Endothelial cell of umbilical vein (primary cell): ENCODE measurements at regions not wholly inside any gene's neighbourhood (a gene's known extent, or its start where the extent isn't known, plus 50 kb on each side); places are given as distances from the start of the nearest gene placed in this dataset.

ENCODE experiments used
- BruUV-seq: library from RNA; stranded (reverse); fragments of 400-500 nt; replicated peaks from 2 replicates; lab custom pipeline; 2021; lab: Mats Ljungman, UMichigan
- CTCF ChIA-PET: fragments of 300-600, 350-600 bp; sonication (Branson Sonifier 250); formaldehyde crosslinking; loops from one replicate; lab custom pipeline; 2021; ENCODE audit warnings: antibody characterized with exemption, inconsistent platforms; lab: Charles Lee
- POLR2A ChIA-PET: fragments of 300-600, 350-600 bp; sonication (Branson Sonifier 250); formaldehyde crosslinking; loops from one replicate; lab custom pipeline; 2021; ENCODE audit warnings: antibody characterized with exemption, inconsistent platforms; lab: Charles Lee
- DNase-seq: peaks from one replicate; pipeline ENCODE4 v3.0.0-alpha.2; 2011; ENCODE audit warnings: low read depth, low spot score
- FAIRE-seq: peaks from 2 replicates; lab custom pipeline; 2011; peaks lifted over from hg19 to GRCh38; lab: Jason Lieb, UNC
- H2AFZ ChIP-seq: 2 replicates; pipeline ENCODE4 v1.6.0; 2012; ENCODE audit warnings: low read depth, low read length, control low read depth, inconsistent platforms
- H3K27ac ChIP-seq: 2 replicates; pipeline ENCODE4 v1.5.1; 2011; ENCODE audit warnings: low read depth, mild to moderate bottlenecking, control low read depth, low read length, moderate library complexity; ENCODE audit not compliant: insufficient read depth
- H3K27me3 ChIP-seq, 2 experiments: 2 replicates each; pipeline versions ENCODE4 v1.6.0 to v1.6.1; 2011; ENCODE audit warnings: low read length in 2 of 2, mixed read lengths in 1 of 2; ENCODE audit not compliant: control insufficient read depth in 2 of 2, insufficient read depth in 2 of 2
- H3K36me3 ChIP-seq, 2 experiments: 2 replicates in 1 of 2; 3 replicates in 1 of 2; pipeline ENCODE4 v1.5.1; 2011; ENCODE audit warnings: low read length in 2 of 2, mild to moderate bottlenecking in 1 of 2, moderate library complexity in 1 of 2; ENCODE audit not compliant: control insufficient read depth in 2 of 2, insufficient read depth in 2 of 2; ENCODE audit errors: extremely low read depth in 1 of 2
- H3K4me1 ChIP-seq: 3 replicates; pipeline ENCODE4 v1.5.1; 2011; ENCODE audit warnings: mild to moderate bottlenecking, low read length; ENCODE audit not compliant: control insufficient read depth, insufficient read depth; ENCODE audit errors: extremely low read depth
- H3K4me2 ChIP-seq: 2 replicates; pipeline ENCODE4 v1.6.1; 2011; ENCODE audit warnings: low read length, control low read depth, mixed read lengths; ENCODE audit not compliant: insufficient read depth
- H3K4me3 ChIP-seq, 3 experiments: fragments of 200-600 bp in 1 of 3; sonication (generic), shearing (Covaris generic) in 1 of 3; replicated peaks in 1 of 3; 2 replicates each; pipeline ENCODE4 v1.5.1; 2011 to 2016; ENCODE audit warnings: control low read depth in 3 of 3, low read length in 3 of 3, mild to moderate bottlenecking in 2 of 3, inconsistent platforms in 1 of 3, low read depth in 1 of 3, moderate library complexity in 1 of 3; ENCODE audit not compliant: insufficient read depth in 1 of 3
- H3K79me2 ChIP-seq: 2 replicates; pipeline ENCODE4 v1.6.0; 2012; ENCODE audit warnings: low read length, inconsistent platforms; ENCODE audit not compliant: control insufficient read depth, insufficient read depth
- H3K9ac ChIP-seq: replicated peaks from 2 replicates; pipeline ENCODE3; 2011; ENCODE audit warnings: low read length, control low read depth; ENCODE audit not compliant: insufficient read depth; ENCODE audit errors: extremely low read depth
- H3K9me1 ChIP-seq: replicated peaks from 3 replicates; pipeline ENCODE4 v1.6.0; 2011; ENCODE audit warnings: mild to moderate bottlenecking, low read length; ENCODE audit not compliant: control insufficient read depth, insufficient read depth; ENCODE audit errors: extremely low read depth
- H3K9me3 ChIP-seq: replicated peaks from 2 replicates; pipeline ENCODE4 v1.5.1; 2012; ENCODE audit warnings: low read length, inconsistent platforms; ENCODE audit not compliant: control insufficient read depth, insufficient read depth
- H4K20me1 ChIP-seq: replicated peaks from 2 replicates; pipeline ENCODE3; 2011; ENCODE audit warnings: mild to moderate bottlenecking, low read length; ENCODE audit not compliant: control insufficient read depth, insufficient read depth; ENCODE audit errors: extremely low read depth
- EZH2 ChIP-seq: IDR thresholded peaks from 2 replicates; pipeline ENCODE4 v1.6.1; 2012; ENCODE audit warnings: borderline replicate concordance, low read depth, mild to moderate bottlenecking, moderate library complexity, low read length, inconsistent platforms; ENCODE audit not compliant: severe bottlenecking
- FOS ChIP-seq: IDR thresholded peaks from 2 replicates; pipeline ENCODE4 v1.6.1; 2011; ENCODE audit warnings: mild to moderate bottlenecking, low read length, moderate library complexity, borderline replicate concordance; ENCODE audit not compliant: insufficient read depth
- GATA2 ChIP-seq: IDR thresholded peaks from 2 replicates; pipeline ENCODE4 v1.7.0; 2011; ENCODE audit warnings: low read depth, mild to moderate bottlenecking, moderate library complexity, mixed read lengths, low read length; ENCODE audit not compliant: insufficient read length, insufficient read depth
- JUN ChIP-seq: IDR thresholded peaks from 2 replicates; pipeline ENCODE4 v1.6.1; 2011; ENCODE audit warnings: borderline replicate concordance, low read depth; ENCODE audit not compliant: insufficient read length, insufficient read depth
- MYC ChIP-seq: IDR thresholded peaks from one replicate; pipeline ENCODE4 v1.6.1; 2011; ENCODE audit warnings: mild to moderate bottlenecking, low read depth, low read length
- POLR2A ChIP-seq: IDR thresholded peaks from 2 replicates; pipeline ENCODE4 v1.6.1; 2012; ENCODE audit warnings: low read depth, mild to moderate bottlenecking, control low read depth, low read length
- POLR2AphosphoS5 ChIP-seq: IDR thresholded peaks from 2 replicates; pipeline ENCODE4 v1.6.1; 2012; ENCODE audit warnings: low read depth, mild to moderate bottlenecking, control low read depth, low read length, moderate library complexity; ENCODE audit not compliant: insufficient read depth
- dilution Hi-C: fragments of 300-500 bp; cut with MboI; formaldehyde crosslinking; loops from one replicate; pipeline ENCODE4 v1.15.0; 2019; ENCODE audit warnings: low sequenced_read_pairs; ENCODE audit not compliant: extremely low pct_ligation_motif_present
- intact Hi-C: fragments of 100-400 bp; cut with micrococcal nuclease; formaldehyde crosslinking; loops from one replicate; pipeline ENCODE4 v1.10.0; 2022
- TF ChIP-seq, protein P1 (sequence below): IDR thresholded peaks from 2 replicates; pipeline ENCODE4 v1.6.1; 2011; ENCODE audit not compliant: insufficient read depth, insufficient read length
- TF ChIP-seq, protein P2 (sequence below), 2 donors: IDR thresholded peaks; 1 replicate in 1 of 2; 2 replicates in 1 of 2; pipeline ENCODE4 v1.5.1; 2011; ENCODE audit warnings: low read length in 2 of 2, mild to moderate bottlenecking in 2 of 2, moderate library complexity in 2 of 2, control low read depth in 1 of 2, inconsistent platforms in 1 of 2, low read depth in 1 of 2; ENCODE audit not compliant: insufficient read depth in 1 of 2; ENCODE audit errors: extremely low read depth in 1 of 2

DNA sequence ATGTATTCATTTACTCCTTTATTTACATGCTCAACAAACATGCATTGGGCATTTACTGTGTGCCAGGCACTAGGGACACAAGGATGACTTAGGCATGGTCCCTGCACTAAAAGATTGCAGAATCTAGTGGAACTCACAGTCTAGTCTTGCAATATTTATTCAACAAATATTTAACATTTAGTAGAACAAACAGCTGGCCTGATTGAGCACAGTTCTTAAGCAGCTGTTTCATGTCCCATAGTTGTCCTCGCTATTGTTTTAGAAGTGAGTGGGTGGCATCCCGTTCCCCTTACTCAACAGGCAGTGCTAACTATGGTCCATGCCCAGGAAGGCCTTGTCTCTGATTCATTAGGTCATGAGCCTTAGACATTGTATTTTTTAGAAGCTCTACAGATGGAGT, 459.9 kb upstream of the CADM1 start:
- TF ChIP-seq, protein P1, sequence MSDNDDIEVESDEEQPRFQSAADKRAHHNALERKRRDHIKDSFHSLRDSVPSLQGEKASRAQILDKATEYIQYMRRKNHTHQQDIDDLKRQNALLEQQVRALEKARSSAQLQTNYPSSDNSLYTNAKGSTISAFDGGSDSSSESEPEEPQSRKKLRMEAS = no peak
- TF ChIP-seq GATA2 = no peak
- Histone ChIP-seq H3K9me3 (peaks cover 2% of the 10 kb centered on the region), H4K20me1 (no peaks in the 10 kb centered on the region), H3K4me3 (no peak overlapping the region), H2AFZ (no peak overlapping the region), H3K9me1 (no peaks in the 10 kb centered on the region), H3K36me3 (no peaks in the 10 kb centered on the region), H3K79me2 (no peaks in the 10 kb centered on the region), H3K4me2 (no peak overlapping the region), H3K9ac (no peak overlapping the region), H3K27ac (no peak overlapping the region), H3K4me1 (no peaks in the 10 kb centered on the region), H3K27me3 (no peaks in the 10 kb centered on the region)
- FAIRE-seq (no peak), DNase-seq (no peak)
- CTCF ChIA-PET = no interaction called here
- dilution Hi-C loops = no loop called here
- BruUV-seq = no TSS peak
- POLR2A ChIA-PET = no interaction called here
- intact Hi-C loops = no loop called here

- Histone ChIP-seq H3K9ac (no peak overlapping the region), H3K4me2 (no peak overlapping the region), H2AFZ (no peak overlapping the region), H3K4me1 (no peaks in the 10 kb centered on the region), H3K9me3 (peaks cover 2% of the 10 kb centered on the region), H3K27ac (no peak overlapping the region), H3K27me3 (no peaks in the 10 kb centered on the region), H3K9me1 (no peaks in the 10 kb centered on the region), H4K20me1 (no peaks in the 10 kb centered on the region), H3K4me3 (no peak overlapping the region), H3K79me2 (no peaks in the 10 kb centered on the region), H3K36me3 (no peaks in the 10 kb centered on the region)
- FAIRE-seq = no peak
- intact Hi-C loops = no loop called here
- no peak for DNase-seq
- TF ChIP-seq POLR2AphosphoS5 (no peak), POLR2A (no peak), GATA2 (no peak), JUN (no peak), MYC (no peak), FOS (no peak), EZH2 (no peak)
- TF ChIP-seq, protein P2, sequence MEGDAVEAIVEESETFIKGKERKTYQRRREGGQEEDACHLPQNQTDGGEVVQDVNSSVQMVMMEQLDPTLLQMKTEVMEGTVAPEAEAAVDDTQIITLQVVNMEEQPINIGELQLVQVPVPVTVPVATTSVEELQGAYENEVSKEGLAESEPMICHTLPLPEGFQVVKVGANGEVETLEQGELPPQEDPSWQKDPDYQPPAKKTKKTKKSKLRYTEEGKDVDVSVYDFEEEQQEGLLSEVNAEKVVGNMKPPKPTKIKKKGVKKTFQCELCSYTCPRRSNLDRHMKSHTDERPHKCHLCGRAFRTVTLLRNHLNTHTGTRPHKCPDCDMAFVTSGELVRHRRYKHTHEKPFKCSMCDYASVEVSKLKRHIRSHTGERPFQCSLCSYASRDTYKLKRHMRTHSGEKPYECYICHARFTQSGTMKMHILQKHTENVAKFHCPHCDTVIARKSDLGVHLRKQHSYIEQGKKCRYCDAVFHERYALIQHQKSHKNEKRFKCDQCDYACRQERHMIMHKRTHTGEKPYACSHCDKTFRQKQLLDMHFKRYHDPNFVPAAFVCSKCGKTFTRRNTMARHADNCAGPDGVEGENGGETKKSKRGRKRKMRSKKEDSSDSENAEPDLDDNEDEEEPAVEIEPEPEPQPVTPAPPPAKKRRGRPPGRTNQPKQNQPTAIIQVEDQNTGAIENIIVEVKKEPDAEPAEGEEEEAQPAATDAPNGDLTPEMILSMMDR (IDR thresholded peaks at IDR 0.05; ENCODE audit: extremely low read depth in 1 of 2, insufficient read depth in 1 of 2, low read depth in 1 of 2, low read length in 2 of 2) = no peak
- TF ChIP-seq, protein P1 = no peak
- CTCF ChIA-PET = no interaction called here
- dilution Hi-C loops = no loop called here
- BruUV-seq = no TSS peak
- POLR2A ChIA-PET = no interaction called here
These were observed 458.9 kb upstream of the CADM1 start for GRCh38 chr11:115963156-115963555.
